ENCODE measurements at regions not wholly inside any gene's neighbourhood (a gene's known extent, or its start where the extent isn't known, plus 50 kb on each side); places are given as distances from the start of the nearest gene placed in this dataset.

DNA sequence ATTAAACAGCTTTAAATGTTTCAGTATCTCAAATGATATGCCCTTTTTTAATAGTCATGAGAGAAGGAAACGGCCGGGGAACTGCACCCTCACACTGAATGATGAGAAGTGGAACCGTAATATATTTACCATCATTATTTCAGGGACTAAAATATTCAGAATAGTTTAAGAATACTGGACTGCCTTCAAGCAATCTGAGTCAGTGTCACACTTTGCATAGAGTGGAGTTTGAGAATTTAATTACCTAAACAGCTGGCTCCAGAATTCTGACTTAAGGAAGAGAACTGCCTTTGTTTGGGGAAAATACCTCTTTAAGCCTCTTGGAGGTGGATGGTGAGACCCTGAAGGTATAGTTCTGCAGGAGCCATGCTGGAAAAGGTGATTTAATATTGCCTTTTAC is 135.9 kb upstream of the EPHA7 start:
- TF ChIP-seq, protein P1, sequence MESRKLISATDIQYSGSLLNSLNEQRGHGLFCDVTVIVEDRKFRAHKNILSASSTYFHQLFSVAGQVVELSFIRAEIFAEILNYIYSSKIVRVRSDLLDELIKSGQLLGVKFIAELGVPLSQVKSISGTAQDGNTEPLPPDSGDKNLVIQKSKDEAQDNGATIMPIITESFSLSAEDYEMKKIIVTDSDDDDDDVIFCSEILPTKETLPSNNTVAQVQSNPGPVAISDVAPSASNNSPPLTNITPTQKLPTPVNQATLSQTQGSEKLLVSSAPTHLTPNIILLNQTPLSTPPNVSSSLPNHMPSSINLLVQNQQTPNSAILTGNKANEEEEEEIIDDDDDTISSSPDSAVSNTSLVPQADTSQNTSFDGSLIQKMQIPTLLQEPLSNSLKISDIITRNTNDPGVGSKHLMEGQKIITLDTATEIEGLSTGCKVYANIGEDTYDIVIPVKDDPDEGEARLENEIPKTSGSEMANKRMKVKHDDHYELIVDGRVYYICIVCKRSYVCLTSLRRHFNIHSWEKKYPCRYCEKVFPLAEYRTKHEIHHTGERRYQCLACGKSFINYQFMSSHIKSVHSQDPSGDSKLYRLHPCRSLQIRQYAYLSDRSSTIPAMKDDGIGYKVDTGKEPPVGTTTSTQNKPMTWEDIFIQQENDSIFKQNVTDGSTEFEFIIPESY (IDR thresholded peaks at IDR 0.05; ENCODE audit: borderline replicate concordance, low read depth), result no peak
- TF ChIP-seq, protein P2, sequence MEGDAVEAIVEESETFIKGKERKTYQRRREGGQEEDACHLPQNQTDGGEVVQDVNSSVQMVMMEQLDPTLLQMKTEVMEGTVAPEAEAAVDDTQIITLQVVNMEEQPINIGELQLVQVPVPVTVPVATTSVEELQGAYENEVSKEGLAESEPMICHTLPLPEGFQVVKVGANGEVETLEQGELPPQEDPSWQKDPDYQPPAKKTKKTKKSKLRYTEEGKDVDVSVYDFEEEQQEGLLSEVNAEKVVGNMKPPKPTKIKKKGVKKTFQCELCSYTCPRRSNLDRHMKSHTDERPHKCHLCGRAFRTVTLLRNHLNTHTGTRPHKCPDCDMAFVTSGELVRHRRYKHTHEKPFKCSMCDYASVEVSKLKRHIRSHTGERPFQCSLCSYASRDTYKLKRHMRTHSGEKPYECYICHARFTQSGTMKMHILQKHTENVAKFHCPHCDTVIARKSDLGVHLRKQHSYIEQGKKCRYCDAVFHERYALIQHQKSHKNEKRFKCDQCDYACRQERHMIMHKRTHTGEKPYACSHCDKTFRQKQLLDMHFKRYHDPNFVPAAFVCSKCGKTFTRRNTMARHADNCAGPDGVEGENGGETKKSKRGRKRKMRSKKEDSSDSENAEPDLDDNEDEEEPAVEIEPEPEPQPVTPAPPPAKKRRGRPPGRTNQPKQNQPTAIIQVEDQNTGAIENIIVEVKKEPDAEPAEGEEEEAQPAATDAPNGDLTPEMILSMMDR (IDR thresholded peaks at IDR 0.05), result no peak
- TF ChIP-seq GATA2 (CRISPR knock-in tag; IDR thresholded peaks at IDR 0.05), result no peak
- TF ChIP-seq, protein P3, sequence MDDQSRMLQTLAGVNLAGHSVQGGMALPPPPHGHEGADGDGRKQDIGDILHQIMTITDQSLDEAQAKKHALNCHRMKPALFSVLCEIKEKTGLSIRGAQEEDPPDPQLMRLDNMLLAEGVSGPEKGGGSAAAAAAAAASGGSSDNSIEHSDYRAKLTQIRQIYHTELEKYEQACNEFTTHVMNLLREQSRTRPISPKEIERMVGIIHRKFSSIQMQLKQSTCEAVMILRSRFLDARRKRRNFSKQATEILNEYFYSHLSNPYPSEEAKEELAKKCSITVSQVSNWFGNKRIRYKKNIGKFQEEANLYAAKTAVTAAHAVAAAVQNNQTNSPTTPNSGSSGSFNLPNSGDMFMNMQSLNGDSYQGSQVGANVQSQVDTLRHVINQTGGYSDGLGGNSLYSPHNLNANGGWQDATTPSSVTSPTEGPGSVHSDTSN (IDR thresholded peaks at IDR 0.05), result no peak
- TF ChIP-seq EZH2phosphoT487 (IDR thresholded peaks at IDR 0.05; ENCODE audit: borderline replicate concordance, low read depth), result no peak
- no peak for TF ChIP-seq TEAD4 (IDR thresholded peaks at IDR 0.05; ENCODE audit: borderline replicate concordance, insufficient read depth)
- no peak for TF ChIP-seq CHD2 (IDR thresholded peaks at IDR 0.05; ENCODE audit: low read length, partially characterized antibody)
- no peak for TF ChIP-seq POLR2AphosphoS5 (IDR thresholded peaks at IDR 0.05; ENCODE audit: low read depth, low read length)
- TF ChIP-seq, protein P4, sequence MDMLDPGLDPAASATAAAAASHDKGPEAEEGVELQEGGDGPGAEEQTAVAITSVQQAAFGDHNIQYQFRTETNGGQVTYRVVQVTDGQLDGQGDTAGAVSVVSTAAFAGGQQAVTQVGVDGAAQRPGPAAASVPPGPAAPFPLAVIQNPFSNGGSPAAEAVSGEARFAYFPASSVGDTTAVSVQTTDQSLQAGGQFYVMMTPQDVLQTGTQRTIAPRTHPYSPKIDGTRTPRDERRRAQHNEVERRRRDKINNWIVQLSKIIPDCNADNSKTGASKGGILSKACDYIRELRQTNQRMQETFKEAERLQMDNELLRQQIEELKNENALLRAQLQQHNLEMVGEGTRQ (IDR thresholded peaks at IDR 0.05; ENCODE audit: borderline replicate concordance, low read depth, low read length), result no peak

Data from SK-N-SH (cell line).